Liver (tissue), 3 donors: ENCODE measurements at regions not wholly inside any gene's neighbourhood (a gene's known extent, or its start where the extent isn't known, plus 50 kb on each side); places are given as distances from the start of the nearest gene placed in this dataset.

Experiments
- EGR1 ChIP-seq, 2 donors: IDR thresholded peaks; 2 replicates each; pipeline ENCODE4 v1.6.1; 2016 to 2018; ENCODE audit warnings: antibody characterized with exemption in 2 of 2, low read depth in 2 of 2
- JUND ChIP-seq, 2 donors: IDR thresholded peaks; 2 replicates each; pipeline ENCODE4 v1.6.1; 2016; ENCODE audit warnings: antibody characterized with exemption in 2 of 2
- SP1 ChIP-seq: IDR thresholded peaks from 2 replicates; pipeline ENCODE4 v1.6.1; 2018; ENCODE audit warnings: antibody characterized with exemption, mild to moderate bottlenecking
- TAF1 ChIP-seq: conservative IDR thresholded peaks from 2 replicates; pipeline ENCODE4 v1.6.1; 2016; ENCODE audit warnings: antibody characterized with exemption, mild to moderate bottlenecking
- ZBTB33 ChIP-seq: IDR thresholded peaks from 2 replicates; pipeline ENCODE4 v1.6.1; 2016; ENCODE audit warnings: antibody characterized with exemption
- TF ChIP-seq, protein P1 (sequence below): fragments of 150-350 bp; IDR thresholded peaks from 2 replicates; pipeline ENCODE4 v1.5.1; 2017; ENCODE audit warnings: improper control_type of control experiment, low read depth, low read length; ENCODE audit not compliant: missing input control
- donor health status: healthy.
- donor health status: healthy.

DNA sequence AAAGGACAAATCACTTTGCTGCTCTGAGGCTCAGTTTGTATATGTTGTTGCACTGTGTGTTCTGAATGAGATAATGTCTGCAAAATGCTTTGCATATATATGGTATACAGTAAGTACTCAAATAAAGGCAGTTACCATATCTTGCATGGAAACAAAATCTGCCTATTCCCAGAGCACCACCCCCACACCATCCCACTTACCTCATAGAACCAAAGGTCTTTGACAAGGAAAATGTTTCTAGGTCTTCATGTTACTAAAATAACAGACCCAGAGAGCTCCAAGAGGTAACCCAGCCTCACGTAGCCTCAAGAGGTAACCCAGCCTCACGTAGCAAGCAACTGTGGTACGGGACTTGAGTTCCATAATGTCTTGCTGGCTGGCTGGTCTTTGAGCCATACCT lies 71.6 kb upstream of the CMKLR1 start:
- TF ChIP-seq, protein P1, sequence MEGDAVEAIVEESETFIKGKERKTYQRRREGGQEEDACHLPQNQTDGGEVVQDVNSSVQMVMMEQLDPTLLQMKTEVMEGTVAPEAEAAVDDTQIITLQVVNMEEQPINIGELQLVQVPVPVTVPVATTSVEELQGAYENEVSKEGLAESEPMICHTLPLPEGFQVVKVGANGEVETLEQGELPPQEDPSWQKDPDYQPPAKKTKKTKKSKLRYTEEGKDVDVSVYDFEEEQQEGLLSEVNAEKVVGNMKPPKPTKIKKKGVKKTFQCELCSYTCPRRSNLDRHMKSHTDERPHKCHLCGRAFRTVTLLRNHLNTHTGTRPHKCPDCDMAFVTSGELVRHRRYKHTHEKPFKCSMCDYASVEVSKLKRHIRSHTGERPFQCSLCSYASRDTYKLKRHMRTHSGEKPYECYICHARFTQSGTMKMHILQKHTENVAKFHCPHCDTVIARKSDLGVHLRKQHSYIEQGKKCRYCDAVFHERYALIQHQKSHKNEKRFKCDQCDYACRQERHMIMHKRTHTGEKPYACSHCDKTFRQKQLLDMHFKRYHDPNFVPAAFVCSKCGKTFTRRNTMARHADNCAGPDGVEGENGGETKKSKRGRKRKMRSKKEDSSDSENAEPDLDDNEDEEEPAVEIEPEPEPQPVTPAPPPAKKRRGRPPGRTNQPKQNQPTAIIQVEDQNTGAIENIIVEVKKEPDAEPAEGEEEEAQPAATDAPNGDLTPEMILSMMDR, result no peak
- no peak for TF ChIP-seq JUND (IDR thresholded peaks at IDR 0.05)
- TF ChIP-seq SP1, result no peak
- TF ChIP-seq EGR1 (IDR thresholded peaks at IDR 0.05; ENCODE audit: low read depth in 2 of 2), result no peak
- TF ChIP-seq TAF1, result no peak
- TF ChIP-seq ZBTB33, result no peak
